GM19463 (cell line): ENCODE measurements at regions not wholly inside any gene's neighbourhood (a gene's known extent, or its start where the extent isn't known, plus 50 kb on each side); places are given as distances from the start of the nearest gene placed in this dataset.
"Not testable (repeated sequence)": the region's sequence is repeated elsewhere in the genome, so short reads cannot be mapped to it uniquely, and the experiment has no call there.

Source experiments
- ATAC-seq: cut with Tn5 transposase; IDR thresholded peaks from one replicate; pipeline ENCODE4 v1.9.1; 2021; ENCODE audit warnings: mild to moderate bottlenecking, moderate library complexity; ENCODE audit not compliant: unreplicated experiment

DNA sequence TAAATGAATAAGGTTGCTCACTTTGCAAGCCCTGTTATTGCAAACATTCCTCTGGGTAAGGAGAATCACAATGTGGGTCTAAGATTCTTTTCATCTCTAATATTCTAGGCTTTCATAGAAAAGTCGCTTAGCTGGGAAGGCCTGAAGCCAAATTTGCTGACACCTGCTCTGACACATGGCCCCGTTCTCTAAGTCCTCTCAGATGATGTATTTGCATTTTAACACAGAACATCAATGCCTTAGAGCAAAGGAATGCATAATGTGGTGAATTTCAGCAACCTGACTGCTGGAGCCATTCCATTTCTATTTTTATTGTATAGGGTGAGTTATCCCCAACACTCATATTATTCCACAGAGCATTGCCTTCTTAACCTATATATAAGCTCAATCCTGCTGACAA lies 682.1 kb upstream of the NRP1 start:
- no peak for ATAC-seq

DNA sequence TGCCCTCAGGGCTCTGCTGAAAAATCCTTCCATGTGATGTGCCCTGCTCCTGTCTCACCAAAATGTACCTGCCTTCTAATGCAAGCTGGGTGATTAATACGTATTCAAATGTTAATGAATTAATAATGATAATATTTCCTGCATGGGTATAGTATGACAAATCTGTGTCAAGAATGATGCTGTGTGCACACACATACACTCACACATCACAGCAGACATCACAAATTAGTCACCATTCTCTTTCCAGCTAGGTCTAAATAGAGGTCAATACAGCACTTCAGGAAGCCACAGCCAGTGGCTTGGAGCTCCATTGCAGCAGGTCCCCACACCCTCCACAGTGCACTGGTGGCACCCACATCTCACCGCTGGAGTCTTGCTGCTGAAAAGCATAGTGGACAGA lies 681.2 kb upstream of the NRP1 start:
- no peak for ATAC-seq

DNA sequence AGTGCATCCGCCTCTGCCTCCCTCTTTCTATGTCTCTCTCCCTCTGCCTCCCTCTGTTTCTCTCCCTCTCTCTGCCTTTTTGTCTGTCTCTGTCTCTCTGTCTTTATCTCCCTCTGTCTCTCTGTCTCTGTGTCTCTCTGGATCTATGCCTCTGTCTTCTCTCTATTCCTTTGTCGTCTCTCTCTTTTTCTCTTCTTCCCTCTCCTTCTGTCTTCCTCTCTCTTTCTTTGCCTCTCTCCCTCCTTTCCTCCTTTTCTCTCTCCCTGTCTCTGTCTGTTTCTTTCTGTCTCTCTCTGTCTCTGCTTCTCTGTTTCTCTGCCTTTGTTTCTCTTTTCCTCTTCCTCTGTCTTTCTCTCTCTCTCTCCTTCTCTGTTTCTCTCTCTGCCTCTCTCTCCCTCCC lies 678.8 kb upstream of the NRP1 start:
- no peak for ATAC-seq

DNA sequence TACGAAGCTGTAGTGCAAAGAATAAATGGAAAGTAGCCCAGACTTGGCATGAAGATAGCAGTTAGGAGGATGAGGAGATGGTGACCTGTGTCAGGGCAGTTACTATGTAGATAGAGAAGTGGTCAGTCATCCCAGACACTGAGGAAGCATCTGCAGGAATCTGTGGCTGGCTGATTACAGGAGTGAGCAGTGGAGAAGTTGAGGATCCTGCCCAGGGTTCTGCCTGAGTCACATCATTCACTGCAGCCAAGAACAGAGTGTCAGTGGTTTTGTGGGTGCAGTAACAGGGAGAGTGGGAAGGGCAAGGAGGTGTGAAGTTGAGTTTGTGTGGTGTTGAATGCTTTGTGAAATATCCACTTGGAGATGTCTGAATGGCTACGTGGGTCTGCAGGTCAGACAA lies 676.4 kb upstream of the NRP1 start:
- no peak for ATAC-seq

DNA sequence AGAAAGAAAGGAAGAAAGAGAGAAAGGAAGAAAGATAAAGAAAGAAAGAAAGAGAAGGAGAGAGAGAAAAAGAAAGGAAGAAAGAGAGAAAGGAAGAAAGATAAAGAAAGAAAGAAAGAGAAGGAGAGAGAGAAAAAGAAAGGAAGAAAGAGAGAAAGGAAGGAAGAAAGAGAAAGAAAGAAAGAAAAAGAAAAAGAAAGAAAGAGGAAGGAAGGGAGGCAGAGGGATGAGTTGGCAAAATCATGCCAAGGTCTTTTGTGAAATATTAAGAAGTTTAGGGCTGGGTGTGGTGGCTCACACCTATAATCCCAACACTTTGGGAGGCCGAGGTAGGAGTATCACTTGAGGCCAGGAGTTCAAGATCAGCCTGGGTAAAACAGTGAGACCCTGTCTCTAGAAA lies 675.8 kb upstream of the NRP1 start:
- not testable (repeated sequence) for ATAC-seq

DNA sequence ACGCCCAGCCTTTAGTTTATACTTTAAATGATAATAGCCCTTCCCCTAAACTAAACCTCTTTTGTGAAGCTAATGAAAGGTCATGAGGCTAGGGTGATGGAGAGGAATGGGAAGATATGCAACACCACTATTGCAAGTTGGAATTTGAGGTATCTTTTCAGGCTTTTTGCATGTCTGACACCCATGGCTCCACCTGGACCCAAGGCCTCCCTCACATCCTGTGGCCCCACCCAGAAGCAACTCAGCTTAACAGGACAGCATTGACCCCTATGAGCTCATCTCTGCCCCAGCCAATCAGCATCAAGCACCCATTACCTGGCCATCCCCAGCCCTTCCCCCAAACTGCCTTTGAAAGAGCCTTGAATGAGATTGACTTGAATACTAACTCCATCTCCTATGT lies 674.2 kb upstream of the NRP1 start:
- no peak for ATAC-seq

DNA sequence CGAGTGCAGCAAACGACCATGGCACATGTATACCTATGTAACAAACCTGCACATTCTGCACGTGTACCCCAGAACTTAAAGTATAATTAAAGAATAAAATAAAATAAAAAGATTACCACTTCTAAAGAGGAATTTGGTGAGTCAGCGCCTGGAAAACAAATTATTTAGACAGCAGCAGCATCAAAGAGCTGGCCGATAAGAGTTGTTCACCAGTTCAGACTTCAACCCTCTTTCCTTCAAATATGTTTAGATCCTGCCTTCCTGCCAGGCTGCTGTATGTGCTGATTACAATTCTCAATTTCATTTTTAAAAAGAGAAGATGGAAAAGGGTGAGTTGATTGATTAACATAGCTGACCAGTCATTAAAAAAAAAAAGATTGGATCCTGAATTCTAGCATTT lies 672.0 kb upstream of the NRP1 start:
- no peak for ATAC-seq

DNA sequence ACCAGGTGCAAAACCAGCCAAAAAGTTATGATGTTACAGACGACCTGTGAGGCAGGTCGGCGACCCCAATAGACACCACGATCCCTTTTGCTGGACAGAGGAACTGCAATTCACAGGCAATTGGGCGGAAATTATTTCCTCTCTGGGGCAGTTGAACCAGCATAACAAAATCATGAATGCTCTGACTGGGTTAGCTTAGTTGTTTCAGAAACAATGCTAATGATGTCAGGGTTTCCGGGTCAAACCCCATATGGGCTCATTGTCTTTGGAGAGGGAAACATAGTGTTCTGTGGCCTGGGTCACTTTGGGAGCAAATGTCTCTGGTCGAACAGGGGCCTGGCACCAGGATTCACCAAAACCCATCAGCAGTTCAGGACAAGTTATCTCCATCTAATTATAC lies 669.1 kb upstream of the NRP1 start:
- ATAC-seq: no peak

DNA sequence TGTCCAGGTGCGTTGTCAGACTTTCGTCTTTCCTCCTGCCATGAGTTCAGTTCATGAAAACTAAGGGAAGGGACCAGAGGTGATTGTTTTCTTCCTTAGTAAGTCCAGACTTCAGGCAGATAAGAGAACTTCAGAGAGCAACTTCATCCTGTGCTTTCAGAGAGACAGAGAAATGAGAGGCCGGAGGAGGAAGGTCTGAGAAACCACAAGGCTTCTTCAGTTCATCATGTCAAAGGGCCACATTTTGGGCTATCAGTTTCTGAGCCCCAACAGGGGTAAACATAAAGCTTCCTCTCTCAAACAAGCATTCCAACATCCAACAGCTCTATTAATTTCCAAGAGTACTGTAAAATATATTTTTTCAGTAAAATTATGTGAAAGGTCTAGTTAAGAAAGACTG lies 668.4 kb upstream of the NRP1 start:
- ATAC-seq: no peak

DNA sequence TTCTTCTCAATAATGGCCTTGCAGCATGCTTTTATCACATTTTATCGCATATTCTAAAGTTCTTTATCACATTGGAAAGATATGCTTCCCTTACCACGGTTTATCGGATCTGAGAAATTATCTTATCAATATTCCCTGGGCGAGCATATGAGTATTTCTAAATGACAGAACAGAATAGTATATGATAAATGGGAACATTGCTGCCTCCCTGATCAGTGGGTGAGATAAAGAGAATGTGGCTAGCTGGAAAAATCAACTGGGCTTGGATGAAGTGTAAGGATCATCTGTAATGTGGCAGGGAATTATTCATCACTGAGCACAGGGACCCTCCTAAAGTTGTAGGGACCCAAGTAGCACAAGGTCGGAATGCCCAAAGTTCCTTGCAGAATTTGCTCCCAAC lies 667.4 kb upstream of the NRP1 start:
- no peak for ATAC-seq

DNA sequence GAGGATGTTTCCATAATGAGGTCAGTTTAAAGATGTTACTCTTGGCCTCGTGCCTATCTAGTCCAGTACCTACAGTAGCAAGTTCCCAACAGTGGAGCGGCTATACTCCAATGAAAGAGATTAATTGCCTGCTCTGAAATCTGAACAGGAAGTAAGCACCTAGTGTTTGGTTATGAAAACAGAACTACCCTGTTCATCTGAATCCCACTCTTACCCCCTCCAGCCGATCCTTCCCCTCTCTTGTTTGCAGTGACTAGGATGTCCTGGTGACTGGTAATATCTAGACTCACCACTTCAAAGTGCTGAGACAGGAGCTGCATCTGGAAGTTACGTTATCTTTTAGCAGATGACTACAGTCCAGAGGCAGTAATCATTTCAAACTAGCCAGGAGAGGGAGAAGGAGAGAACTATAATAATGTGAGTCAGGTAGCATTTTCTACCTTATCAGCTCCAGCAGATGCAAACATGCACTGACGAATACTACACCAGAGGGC lies 666.7 kb upstream of the NRP1 start:
- ATAC-seq: no peak

DNA sequence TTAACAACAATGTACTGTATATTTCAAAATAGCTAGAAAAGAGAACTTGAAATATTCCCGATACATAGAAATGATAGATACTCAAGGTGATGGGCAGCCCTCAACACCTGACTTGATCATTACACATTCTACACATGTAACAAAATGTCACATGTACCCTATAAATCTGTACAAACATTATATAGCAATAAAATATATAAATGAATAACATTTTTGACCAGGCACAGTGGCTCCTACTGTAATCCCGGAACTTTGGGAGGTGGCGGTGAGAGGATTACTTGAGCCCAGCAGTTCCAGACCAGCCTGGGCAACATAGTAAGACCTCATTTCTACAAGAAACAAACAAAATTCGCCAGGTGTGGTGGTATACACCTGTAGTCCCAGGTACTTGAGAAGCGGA lies 659.5 kb upstream of the NRP1 start:
- no peak for ATAC-seq

DNA sequence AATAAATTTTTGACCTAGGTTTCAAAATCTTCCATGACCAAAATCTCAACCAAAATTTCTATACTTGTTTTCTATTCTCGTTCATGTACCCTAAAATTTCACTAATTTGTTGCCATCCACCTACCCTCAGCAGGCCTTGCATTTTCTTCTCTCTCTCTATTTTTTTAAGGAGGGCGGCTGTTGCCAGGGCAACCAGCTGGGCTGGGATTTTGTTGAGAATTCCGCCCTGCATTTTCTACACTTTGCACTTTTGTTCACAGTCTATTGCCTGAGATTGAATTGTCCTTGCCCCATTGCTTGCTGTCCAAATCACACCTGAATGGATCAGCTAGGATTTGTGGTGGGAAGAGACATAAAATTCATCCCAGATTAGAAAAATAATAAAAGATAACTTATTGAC lies 657.5 kb upstream of the NRP1 start:
- ATAC-seq: no peak

DNA sequence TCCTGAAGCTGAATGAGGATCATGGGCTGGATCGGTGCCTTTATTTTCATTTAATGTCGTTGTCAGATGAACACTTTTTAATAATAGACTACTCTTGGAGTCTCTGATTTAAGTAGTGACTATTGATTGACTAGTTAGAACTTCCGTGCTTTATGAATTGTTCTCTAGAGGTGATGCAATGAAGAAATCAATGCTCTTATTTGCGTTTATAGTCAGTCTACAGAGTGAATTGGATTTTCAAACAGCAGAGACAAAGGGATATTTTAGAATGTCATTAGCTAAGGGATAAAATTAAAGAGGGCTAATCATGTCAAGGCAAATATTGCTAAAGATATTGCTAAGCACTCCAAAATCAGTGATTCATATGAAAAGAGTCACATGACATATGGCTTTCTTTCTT lies 652.0 kb upstream of the NRP1 start:
- ATAC-seq: no peak

DNA sequence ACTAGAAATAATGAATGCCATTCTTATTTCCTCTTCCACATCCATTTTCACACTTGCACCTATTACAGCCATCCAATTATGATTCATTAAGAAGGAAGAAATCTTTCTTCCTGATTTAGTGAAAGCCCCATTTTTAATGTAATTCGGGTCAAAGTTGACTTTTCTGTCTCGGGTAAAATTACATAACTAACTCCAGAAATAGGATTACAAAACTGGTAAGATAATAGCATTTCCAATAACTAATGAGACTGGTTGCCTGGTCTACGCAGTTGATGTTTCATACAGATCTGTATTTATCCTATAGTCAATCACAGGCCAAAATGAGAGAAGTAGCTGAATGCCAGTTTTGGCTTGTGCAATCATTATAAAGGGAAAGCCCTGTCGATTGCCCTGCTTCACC lies 651.5 kb upstream of the NRP1 start:
- no peak for ATAC-seq

DNA sequence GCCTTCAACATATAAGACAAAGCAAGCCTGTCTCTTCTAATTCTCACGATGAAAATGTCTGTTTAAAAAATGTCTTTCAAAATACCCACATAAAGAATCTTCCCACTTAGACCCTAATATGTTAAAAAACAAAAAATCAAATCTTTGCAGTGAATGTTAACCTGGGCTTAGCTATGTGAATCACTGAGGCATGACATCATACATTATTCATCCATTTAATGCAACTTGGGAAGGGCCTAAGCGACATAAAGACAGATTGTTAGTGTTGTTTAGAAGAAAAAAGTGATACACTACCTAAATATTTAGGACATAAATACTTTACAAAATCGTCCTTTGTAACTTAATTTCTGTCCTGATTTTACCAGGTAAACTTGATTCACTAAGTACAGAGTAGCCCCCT lies 648.5 kb upstream of the NRP1 start:
- no peak for ATAC-seq

DNA sequence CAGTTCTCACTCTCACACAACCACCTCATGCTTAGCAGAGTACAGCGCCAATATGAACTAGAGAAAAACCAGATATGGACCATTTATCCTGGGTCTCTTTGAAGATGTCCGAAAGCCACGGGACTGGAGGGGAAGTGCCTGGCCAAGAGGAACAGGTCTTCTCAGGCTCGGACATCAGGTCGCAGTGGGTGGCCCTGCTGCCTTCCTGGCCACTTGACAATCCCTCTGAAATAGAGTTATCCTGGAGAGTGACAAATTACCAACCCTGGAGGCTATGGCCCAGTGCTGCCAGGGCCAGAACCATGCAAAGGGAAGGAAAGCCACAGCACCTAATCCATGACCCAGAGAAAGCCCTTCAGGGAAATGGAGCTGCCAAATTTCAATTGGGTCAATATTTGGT lies 646.8 kb upstream of the NRP1 start:
- ATAC-seq: no peak

DNA sequence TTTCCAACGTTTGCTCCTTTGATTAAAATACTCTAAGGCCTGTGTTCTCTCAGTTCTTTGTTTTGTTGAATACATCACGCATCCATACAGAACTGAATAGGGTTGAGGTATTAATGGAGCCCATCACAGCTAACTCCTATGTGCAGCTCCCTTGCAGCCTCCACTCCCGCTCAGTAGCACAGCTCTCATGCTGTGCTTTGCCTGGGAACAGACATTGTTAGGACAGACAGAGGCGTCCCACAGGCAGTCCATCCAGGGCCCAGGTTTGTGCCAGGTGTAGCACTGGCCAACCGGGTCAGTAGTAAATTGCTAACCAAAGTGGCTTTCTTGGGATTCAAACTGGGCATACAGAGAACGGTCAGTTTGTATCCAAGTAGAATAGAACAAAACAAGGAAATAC lies 644.7 kb upstream of the NRP1 start:
- ATAC-seq: no peak

DNA sequence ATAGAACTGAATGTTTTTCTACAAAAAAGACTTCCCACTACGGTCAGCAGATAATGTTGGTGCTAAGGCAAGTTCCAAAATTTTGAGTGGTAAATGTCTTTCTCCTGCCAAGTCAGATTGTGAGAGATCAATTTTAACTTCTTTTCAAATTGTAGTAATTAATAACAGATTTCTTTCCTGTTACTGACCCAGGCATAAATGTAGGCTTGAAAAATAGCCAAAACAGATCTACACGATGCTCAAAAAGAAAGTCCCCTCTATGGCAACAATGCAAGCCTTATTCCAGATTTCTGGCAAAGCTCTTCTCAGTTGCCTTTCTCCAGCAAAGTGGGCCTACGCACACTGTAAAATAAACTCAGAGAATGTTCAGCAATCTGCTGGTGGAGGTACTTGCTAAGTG lies 641.0 kb upstream of the NRP1 start:
- no peak for ATAC-seq

DNA sequence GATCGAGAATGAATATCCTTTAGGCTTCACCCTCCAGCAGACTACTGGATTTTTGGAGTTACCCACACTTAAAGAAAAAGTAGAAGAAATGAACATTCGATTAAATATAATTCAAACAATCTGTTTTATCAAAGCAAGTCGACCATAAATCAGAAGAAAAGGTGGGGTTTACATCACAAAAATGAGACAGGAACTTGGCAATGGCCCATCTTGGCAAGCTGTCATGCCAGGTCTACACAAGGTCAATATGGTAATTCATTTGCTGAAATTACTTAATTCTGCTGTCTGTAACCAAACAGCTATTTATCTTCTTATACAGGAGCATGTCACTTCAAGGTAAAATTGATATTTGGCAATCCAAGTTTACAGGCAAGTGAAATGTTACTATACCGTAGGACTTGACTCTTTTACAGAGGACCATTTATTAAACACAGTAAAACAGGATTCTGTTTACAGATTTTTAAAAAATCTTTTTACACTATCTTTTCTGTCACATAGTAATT lies 640.6 kb upstream of the NRP1 start:
- ATAC-seq: no peak

DNA sequence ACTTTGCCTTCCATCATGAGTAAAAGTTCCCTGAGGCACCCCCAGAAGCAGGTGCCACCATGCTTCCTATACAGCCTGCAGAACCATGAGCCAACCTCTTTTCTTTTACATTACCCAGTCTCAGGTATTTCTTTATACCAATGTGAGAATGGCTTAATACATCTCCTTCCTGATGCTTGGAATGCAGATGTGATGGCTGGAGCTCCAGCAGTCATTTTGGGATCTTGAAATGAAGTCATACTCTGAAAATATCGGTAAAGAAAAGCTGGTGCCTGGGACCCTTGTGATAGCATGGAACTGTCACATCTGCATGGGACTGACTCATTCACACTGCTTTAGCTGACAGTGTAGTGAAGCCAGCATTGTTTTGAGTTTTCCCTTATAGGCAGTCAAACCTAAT lies 634.5 kb upstream of the NRP1 start:
- no peak for ATAC-seq

DNA sequence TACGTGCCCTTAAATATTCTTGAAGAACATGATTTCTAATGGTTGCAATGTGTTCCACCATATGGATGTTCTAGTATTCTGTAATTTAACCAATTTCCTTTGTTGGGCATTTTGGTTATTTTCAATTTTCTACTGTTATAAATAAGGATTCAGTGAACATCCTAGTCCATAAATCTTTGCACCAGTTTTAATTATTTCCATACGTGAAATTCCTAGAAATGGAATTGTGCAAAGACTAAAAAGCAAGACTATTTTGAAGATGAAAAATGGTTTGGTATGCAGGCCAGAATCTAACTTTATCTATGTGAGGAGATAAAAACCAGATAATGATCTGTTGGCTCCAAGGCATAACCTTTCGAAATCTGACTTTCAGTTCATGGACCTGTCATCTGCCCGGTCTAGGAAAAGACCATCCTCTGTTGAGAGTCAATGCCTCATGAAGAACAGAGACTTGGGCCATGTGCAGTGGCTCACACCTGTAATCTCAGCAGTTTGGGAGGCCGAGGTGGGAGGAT lies 633.2 kb upstream of the NRP1 start:
- no peak for ATAC-seq

DNA sequence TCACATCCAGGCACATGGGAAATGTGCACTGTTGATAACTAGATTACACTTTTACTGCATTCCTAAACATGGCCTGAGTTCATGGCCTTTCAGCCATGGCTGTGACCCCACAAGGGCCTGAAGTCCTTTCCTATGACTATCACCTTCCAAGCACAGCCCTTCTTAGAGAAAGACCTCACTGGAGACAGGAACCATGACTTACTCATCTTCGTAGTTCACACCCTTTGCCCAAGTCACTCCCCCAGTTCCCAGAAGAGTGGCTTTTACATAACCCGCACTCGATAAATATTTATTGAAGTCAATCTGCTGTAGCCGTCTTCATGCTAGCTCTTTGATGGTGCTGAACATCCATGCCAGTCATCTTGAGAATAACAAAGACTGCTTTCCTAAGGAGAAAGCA lies 632.5 kb upstream of the NRP1 start:
- ATAC-seq: no peak
